HepG2 (cell line): ENCODE measurements at regions not wholly inside any gene's neighbourhood (a gene's known extent, or its start where the extent isn't known, plus 50 kb on each side); places are given as distances from the start of the nearest gene placed in this dataset.

ENCODE experiments used
- NCOA5 ChIP-seq: sonication (generic); formaldehyde crosslinking; IDR thresholded peaks from 2 replicates; pipeline ENCODE4 v1.4.0; 2020; ENCODE audit warnings: missing genetic modification reagents
- SMYD3 ChIP-seq: sonication (generic); formaldehyde crosslinking; IDR thresholded peaks from 2 replicates; pipeline ENCODE4 v1.8.1; 2023; ENCODE audit warnings: mild to moderate bottlenecking, missing genetic modification reagents
- SRF ChIP-seq: IDR thresholded peaks from 2 replicates; pipeline ENCODE4 v1.6.1; 2011; ENCODE audit warnings: mild to moderate bottlenecking, low read depth, low read length, moderate library complexity
- TF ChIP-seq, protein P1 (sequence below), 2 experiments: sonication (generic) in 1 of 2; formaldehyde crosslinking in 1 of 2; IDR thresholded peaks; 2 replicates each; pipeline versions ENCODE4 v1.4.0 to v1.6.1; 2016 to 2020; ENCODE audit warnings: borderline replicate concordance in 1 of 2, low read depth in 1 of 2, mild to moderate bottlenecking in 1 of 2, missing genetic modification reagents in 1 of 2
- TF ChIP-seq, protein P2 (sequence below): sonication (generic); formaldehyde crosslinking; IDR thresholded peaks from 2 replicates; pipeline ENCODE4 v1.5.1; 2020; ENCODE audit warnings: missing genetic modification reagents, mild to moderate bottlenecking, borderline replicate concordance
- TF ChIP-seq, protein P3 (sequence below): sonication (generic); IDR thresholded peaks from 2 replicates; pipeline ENCODE4 v1.6.1; 2016; ENCODE audit warnings: low read depth, borderline replicate concordance

DNA sequence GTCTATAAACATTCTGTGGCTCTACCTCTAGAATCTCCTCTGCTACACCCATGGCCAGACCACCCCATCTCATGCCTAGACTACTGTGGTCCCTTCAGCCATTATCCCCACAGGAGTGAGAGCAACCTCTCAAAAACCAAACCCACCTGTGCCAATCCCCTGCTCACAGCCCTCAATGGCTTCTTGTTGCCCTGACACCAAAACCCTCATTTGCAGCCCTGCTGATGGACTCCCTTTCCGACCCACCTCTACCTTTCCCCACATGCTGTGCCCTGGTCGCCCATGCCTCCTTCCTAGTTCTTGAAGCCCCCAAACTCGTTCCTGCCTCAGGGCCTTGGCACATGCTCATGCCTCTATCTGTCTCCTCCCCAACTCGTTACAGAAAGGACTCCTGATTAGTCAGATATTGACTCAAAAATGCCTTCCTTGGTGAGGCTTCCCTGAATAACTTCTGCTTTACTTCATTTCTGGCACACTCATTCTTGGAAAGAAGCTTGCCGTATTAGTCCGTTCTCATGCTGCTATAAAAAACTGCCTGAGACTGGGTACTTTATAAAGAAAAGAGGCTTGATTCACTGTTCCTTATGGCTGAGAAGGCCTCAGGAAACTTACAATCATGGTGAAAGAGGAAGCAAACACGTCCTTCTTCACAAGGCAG is 104.2 kb downstream of the TEX36 start (continued):
- TF ChIP-seq, protein P1, sequence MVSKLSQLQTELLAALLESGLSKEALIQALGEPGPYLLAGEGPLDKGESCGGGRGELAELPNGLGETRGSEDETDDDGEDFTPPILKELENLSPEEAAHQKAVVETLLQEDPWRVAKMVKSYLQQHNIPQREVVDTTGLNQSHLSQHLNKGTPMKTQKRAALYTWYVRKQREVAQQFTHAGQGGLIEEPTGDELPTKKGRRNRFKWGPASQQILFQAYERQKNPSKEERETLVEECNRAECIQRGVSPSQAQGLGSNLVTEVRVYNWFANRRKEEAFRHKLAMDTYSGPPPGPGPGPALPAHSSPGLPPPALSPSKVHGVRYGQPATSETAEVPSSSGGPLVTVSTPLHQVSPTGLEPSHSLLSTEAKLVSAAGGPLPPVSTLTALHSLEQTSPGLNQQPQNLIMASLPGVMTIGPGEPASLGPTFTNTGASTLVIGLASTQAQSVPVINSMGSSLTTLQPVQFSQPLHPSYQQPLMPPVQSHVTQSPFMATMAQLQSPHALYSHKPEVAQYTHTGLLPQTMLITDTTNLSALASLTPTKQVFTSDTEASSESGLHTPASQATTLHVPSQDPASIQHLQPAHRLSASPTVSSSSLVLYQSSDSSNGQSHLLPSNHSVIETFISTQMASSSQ (IDR thresholded peaks at IDR 0.05; ENCODE audit: low read depth), result no peak
- TF ChIP-seq, protein P1 (CRISPR knock-in tag; IDR thresholded peaks at IDR 0.05; ENCODE audit: borderline replicate concordance), result no peak
- TF ChIP-seq SRF (no peak), SMYD3 (CRISPR knock-in tag) (no peak), NCOA5 (CRISPR knock-in tag) (no peak)
- TF ChIP-seq, protein P2, sequence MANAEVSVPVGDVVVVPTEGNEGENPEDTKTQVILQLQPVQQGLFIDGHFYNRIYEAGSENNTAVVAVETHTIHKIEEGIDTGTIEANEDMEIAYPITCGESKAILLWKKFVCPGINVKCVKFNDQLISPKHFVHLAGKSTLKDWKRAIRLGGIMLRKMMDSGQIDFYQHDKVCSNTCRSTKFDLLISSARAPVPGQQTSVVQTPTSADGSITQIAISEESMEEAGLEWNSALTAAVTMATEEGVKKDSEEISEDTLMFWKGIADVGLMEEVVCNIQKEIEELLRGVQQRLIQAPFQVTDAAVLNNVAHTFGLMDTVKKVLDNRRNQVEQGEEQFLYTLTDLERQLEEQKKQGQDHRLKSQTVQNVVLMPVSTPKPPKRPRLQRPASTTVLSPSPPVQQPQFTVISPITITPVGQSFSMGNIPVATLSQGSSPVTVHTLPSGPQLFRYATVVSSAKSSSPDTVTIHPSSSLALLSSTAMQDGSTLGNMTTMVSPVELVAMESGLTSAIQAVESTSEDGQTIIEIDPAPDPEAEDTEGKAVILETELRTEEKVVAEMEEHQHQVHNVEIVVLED (CRISPR knock-in tag), result no peak
- TF ChIP-seq, protein P3, sequence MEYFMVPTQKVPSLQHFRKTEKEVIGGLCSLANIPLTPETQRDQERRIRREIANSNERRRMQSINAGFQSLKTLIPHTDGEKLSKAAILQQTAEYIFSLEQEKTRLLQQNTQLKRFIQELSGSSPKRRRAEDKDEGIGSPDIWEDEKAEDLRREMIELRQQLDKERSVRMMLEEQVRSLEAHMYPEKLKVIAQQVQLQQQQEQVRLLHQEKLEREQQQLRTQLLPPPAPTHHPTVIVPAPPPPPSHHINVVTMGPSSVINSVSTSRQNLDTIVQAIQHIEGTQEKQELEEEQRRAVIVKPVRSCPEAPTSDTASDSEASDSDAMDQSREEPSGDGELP, result no peak
